Fibroblast of skin of right biceps (primary cell): ENCODE measurements at regions not wholly inside any gene's neighbourhood (a gene's known extent, or its start where the extent isn't known, plus 50 kb on each side); places are given as distances from the start of the nearest gene placed in this dataset.

Source experiments
- DNase-seq: peaks from one replicate; pipeline ENCODE4 v3.0.0-alpha.2; 2013

DNA sequence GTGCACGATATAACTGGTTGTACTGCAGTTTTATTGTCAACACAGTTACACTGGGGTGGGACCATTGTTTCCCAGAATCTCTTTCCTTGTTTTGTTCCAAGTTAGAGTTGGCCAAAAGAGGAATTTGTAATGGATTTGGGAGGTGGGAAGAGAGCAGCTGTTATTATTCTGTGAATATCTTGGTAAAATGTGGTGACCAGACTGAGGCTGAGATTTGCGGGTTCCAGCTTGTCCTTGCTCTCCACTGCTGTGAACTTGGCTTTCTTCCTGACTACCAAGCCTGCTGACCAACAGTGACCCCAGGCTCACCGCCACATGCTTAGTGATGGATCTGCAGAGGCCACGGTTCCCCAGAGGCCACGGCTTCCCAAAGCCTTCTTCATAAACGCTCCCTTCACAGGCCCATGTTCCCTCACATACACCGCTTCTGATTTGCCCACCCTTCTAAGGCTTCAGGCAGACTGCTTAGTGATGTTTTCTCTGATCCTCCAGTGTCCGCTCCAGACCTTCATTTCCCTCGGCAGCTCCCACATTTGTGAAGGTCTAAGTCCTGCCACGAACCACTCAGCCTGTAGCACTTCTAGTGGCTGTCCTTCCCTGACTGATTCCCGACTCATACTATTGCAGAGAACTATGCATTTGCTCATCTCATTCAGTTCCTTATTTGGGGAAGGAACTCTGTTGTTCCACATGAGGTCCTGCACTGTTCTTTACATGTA is 525.5 kb upstream of the RGMA start:
- DNase-seq: no peak

DNA sequence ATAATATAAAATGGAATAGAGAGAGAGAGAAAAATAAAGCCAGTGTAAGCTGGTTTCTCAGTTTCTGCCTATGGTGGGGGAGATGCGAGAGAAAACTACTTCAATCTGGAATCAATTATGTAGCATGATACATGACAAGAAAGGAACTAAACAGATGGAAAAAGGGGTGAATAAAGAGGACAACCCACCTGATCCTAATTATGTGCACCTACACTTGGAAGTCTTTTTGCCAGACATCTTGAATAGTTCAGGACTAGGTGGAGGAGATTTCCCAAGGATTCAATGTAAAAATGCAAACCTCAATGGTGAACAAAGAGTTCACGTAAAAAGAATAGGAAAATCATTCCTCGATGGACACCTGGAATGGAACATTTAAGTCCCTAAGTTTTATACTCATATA is 524.4 kb upstream of the RGMA start:
- DNase-seq: peak; percentile 2

DNA sequence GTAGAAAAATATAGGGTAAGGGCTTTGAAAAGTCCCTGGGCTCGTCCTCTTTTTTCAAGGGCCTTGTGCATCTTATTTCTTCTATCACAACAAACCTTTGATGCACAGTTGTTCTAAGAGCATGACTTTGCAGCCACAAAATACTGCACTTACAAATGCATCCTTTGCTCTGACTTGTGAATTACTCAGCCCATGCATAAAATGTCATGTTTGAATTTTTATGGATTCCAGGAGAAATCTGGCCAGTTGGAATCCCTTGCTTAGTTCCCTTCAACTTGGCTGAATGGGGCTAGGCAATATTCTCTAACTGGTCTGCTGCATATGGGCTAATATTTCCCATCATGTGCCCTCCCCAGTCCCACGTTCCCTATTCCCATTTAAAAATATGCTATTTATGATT is 523.9 kb upstream of the RGMA start:
- no peak for DNase-seq

DNA sequence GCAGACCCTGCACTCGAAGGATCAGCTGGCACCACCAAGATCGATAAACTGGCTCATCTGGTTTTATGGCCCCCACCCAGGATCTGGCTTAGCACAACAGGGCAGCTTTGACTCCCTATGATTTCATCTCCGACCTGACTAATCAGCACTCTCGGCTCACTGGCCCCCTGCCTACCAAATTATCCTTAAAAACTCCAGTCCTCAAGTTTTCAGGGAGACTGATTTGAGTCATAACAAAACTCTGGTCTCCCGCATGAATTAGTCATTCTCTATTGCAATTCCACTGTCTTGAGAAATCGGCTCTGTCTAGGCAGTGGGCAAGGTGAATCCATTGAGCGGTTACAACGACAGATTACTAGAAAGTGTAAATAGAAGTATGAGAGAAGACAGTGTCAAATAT is 521.9 kb upstream of the RGMA start:
- DNase-seq: peak; percentile 76

DNA sequence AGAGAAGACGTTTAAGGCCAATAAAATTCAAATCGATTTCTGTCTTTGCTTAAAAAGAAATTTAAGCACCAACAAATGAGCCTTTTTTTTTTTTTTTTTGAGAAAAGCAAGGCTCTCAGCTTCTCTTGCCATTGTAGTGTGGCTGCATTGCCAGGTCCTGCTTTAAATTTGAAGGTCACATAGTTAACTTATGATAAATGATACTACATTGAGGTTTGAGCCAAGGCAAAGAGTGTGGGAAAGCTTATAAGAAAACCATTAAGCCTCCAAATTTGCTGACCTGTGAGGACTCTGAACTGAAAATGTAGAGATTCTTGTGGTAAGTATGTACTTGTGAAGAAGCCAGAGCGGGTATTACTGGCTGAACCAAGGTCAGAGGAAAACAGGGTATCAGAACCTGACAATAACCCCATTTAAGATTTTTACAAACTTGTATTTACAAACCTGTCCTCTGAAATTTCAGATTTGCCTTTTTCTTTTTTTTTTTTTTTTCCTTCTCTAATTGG is 519.7 kb upstream of the RGMA start:
- DNase-seq: peak; percentile 8

DNA sequence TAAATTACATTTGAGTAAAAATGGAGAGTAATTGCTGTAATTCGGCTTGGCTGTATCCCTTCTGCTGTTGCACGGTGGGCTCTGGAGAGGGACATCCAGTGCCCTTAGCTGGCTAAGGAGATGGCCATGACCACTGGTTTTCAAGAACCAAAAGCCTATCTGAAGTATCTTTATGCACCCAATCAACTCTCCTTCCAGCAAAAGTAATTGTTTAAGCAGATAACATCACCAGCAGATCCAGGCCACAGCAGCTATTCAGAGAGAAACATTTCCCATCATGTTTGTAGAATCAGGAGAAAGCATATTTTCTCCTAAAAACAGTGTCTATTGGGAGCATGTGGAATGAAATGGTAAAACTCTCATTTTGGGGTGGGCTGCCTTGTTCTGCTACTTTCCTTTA is 514.5 kb upstream of the RGMA start:
- DNase-seq: no peak

DNA sequence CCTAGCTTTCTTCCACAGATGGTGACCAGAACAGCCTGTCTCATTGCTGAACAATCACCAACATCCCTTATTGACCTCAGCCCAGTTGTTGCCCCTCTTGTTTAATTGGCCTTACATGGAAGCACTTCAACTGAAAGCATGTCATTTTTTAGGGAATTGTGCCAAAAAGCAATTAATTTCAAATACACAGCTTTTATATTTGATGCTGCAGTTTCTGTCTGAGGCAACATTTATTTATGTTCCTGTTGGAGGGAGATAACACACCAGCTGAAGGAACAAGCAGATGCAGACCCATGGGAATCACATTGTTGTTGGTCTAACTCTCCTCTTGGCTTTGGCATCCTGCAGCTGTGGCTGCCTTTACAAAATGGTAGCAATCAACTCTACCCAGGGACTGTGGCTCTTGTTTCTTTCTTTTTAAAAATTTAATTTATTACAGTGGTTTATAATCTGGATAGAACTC is 498.1 kb upstream of the RGMA start:
- DNase-seq: no peak

DNA sequence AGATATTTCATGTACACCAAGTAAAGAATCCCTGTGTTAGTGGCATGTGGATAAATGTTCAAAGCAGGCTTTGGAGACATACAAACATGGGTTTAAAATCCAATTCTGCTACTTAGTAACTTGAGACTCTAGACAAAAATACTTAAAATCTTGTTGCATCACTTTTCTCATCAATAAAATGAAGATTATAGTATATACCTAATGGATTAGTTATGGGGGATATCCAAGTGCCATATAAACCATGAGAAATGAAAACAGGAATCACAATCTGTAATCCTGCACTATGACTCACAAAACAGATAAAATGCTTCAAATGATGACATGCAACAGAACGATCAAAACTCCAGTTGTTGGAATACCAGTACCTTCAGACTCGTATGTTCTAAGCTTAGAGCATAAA is 496.0 kb upstream of the RGMA start:
- no peak for DNase-seq

DNA sequence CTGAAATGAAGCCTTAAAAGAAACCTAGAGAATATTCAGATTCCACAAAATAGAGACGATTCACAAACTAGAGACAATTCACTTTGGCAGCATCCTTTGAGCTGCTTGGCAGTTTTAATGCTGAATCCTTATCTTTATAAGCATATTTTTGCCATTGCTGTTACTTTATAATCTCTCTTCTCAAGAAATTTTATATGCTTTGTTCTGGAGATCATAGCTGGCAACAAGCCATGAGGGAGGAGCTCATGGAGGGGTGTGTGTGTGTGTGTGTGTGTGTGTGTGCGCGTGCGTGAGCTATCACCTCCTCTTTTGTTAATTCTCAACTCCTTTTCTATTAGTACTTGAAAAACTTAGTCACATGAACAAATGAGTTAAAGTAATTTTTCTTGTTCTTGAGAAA is 495.0 kb upstream of the RGMA start:
- DNase-seq: peak; percentile 5

DNA sequence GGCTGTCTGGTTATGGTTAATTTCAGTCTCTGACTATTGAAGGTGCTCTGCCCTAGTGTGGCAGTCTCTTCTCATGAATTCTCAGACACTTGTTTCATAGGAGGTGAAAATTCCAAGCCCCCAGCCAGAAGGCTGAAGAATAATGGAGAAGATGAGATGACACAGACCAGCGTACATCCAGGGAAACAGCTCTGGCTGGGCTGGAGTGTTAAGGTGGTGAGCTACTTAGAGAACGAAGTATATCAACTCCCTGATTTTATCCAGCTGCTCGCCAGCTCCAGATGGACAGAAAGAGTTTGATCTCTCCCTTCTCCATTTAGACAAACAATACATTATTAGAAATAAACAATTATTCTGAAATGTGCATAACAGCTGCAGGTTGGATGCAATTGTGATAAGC is 494.5 kb upstream of the RGMA start:
- DNase-seq: no peak

DNA sequence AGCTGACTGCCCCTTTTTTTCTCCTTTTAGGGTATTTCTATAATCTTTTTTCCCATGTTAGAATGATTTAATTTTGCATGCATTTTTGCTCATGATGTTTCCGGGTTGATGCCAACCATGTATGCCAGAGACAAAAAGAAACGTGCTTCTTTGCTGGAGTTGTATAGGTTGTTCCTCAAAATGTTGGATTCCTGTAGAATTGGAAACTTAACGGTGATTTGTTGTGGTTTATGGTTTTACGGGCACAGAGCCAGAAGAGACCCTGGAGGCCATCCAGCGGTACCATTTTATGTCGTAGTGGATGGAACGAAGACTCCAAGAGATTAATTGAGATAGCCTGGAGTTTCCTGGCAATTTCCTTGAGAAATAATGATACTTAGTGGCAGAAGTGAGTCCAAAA is 481.5 kb upstream of the RGMA start:
- no peak for DNase-seq

DNA sequence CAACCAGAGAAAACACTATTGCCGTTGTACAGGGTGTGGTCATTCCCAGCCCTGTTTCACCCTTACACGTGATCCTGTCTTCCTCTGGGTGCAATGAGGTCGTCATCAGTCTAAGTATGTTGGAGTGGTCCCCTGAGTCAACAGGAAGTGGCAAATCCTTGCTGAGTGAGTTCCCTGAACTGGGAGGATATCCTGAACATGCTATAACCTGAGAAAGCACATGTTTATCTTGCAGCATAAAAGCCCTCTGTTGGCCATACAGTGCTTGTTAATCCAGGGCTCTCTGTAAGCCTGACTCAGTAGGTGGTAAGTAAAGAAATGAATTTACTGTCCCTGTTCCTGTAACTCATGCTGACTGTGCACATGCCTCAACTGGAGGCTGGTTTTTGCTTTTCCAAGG is 477.8 kb upstream of the RGMA start:
- peak; percentile 69 for DNase-seq

DNA sequence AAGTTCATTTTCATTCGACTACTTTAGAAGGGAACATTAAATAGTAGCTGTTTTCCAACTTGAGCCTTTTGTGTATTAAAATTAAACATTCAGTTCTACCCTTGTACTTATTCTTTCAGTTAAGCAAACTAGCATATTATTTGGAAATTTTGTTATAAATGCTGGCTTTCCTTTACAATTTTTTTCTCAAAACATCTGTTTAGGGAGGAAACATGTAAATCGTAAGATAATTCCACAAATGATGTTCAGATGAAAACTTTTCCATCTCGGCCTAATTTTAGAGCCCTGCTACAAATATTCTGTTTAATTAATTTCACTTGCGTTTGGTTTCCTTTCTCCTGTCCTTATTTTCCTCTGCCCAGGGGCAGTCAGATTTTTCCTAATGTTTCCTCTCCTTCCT is 476.2 kb upstream of the RGMA start:
- DNase-seq: no peak

DNA sequence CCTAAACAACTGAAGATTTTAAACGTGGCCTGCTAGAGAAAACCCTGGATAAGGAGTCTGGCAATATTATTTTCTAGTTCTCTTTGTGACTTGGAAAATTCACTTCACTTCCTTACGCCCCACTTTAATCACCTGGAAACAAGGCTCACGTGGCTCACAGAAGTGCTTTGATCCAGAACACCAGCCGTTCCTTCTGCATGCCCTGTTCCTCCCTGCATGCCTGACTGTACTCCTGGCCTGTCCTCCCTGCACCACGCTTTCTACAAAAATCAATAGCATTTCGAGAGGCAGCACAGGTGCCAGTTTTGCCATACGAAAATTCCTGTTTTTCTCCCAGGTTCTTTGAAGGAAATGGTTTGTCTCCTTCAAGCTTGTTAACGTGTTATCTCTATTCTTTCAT is 474.2 kb upstream of the RGMA start:
- no peak for DNase-seq

DNA sequence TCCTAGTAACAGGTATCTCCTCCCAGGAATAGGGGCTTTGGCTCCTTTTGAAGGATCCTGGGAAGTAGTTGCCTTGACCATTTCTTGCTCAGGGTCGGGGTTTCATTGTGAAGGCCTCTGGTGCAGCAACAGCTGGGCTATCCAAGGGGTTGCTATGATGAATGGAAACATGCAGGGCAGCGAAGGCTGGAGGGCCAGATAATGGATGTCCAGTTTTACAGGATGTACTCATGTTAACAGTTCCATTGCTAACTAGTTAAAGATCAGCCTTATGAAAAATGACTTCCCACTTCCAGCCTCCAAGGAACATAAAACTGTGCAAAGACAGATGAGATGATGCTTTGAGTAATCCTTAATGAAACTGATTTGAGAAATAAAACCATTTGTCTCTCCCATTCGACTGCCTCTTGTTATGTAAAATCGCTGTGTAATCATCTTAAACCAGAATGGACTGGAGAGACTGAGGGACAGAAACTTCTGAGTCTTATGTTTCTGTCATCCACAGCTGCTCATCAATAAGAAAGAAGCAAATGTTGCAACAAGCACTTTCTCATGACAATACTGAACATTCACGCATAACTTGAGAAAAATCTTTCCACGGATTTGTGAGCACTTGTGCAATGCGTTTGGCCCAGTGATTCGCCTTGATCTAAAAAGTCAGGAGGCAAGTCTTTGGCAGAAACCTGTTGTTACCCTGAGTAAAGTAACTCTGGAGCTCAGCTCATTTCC is 473.5 kb upstream of the RGMA start:
- no peak for DNase-seq

DNA sequence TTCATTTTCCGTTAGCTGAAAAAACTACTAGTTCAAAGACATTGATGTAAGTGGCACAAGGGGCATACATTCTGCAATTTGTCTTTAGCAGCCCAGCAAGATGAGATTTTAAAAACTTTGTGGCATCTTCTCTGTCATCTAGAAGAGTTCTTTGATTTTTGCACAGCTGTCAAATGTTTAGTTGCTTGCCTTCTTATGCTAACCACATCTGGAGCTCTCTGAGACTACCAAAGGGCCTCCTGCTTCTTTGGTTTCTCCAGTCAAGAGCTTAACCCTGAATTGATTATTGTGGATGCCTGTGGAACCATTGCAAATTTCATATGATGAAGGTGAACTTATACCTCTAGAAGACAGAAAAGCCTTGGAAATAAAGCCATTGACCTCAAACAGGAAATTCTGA is 468.7 kb upstream of the RGMA start:
- DNase-seq: no peak

DNA sequence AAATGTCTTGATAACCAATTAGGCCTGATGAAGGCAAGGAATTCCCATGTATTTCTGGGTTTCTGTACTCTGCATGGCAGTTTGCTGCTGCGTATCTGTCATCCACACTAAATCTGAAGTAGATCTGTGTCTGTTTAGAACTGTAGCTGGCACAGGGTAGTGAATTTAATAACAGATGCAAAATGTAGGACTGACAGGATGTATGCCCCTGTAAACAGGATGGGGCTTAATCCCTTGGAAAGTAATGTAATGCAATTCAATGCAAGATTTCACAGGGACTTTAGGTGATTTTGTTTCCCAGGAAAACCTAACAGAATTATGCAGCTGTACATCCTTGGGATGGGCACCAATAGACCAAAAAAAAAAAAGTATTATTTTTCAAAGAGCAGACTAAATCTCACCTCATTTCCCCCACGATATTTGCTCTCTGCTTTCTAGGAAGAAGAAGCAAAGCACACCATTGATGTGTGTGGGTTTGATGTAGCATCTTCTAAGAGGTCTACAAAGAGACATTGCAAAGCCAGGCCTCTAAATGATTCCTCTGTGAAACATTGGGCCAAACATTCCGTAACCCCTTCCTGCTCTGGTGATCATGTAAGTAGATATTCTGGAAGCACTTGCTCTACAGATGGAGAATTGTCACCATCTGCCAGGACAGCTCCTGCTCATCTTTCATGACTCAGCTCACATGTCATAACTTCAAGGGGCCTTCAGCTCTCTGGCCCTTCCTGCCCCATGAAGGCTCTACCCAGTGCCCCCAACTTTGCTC is 464.3 kb upstream of the RGMA start:
- DNase-seq: no peak

DNA sequence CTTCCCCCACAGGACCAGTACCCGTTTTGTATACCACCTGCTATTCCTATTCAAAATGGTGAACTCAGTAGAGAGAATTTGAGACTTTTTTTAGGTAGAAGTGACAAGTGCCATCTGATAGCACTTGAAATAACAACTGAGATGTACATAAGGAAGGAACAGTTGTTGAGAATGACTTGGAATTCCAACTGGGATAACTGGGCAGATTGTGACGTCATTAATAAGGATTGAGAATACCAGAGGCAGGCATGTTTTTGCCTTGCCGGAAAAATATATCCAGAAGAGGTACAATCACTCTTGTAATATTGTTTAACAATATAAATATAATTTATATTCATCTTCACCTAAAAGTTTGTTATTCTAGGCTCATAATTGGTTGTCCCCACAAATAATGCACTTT is 454.1 kb upstream of the RGMA start:
- DNase-seq: no peak

DNA sequence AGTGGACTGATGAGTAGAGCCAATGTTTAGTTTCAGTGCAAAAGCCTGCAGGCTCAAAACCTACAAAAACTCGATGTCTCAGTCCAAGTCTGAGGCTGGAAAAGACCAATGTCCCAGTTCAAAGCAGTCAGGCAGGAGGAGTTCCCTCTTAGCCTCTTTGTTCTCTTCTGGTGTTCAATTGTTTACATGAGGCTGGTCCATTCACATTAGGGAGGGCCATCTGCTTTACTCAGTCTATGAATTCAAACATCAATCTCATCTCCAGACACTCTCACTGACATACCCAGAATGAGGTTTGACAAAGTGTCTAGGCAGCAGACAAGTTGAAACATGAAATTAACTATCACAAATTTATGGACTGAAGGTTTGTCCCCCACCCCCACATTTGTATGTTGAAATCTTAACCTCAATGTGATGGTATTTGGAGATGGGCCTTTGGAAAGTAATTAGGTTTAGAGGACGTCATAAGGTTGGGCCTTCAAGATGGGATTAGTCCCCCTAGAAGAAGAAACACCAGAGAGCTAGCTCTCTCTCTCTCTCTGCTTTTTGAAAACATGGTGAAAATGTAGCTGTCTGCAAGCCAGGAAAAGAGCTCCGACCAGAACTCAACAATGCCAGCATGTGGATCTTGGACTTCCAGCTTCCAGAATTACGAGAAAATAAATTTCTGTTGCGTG is 438.5 kb upstream of the RGMA start:
- no peak for DNase-seq

DNA sequence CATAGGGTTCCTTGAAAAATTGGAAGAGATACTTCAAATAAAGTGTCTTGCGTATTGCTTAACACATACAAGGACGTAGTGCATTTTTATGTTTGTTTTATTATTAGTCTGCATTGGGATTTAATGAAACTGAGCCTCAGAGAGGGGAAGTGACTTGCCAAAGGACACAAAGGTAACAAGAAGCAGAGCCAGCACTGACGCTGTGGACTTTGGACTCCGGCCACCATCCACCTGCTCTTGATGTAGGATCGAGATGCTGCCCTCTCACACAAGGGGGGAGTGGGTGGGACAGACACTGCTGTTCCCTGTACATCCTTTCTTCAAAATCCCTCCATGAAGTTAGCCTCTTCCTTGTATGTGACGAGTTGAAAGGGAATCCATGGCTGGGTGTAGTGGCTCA is 435.4 kb upstream of the RGMA start:
- DNase-seq: no peak

DNA sequence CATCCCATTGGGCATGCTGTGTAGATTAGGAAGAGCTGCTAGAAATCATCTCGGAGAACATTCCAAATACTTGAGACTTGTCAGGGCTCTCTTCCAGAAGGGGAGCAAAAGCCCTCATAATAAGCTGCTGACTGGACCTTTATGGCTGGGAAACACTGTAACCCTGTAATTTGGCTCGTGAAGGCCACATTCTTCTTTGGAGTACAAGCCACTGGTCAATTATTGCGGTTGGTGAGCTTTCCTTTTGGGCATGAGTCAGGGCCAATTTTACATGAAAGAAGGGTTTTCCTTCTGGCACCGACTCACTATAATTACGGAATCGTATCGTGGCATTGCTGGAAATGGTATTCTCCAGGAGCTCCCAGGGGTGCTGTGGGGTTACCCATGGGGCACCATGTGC is 434.5 kb upstream of the RGMA start:
- DNase-seq: peak; percentile 80

DNA sequence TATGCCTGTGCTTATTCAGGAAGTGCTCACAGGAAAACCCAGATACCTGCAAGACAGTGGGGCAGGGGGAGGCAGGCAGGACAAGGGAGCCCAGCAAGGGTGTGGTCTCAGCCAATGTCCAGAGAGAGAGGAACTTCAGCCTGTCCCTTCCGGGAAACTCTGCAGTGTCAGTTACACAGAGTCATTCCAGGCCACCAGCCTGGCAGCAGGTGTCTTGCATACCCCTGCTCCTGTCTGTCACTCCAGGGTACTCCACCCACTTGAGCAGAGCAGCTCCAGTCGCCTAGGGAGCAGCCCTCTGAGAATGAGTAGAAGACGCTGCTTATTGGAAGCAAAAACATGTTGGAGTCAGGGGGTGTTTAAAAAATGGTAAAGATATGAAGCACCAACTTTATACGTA is 431.2 kb upstream of the RGMA start:
- DNase-seq: no peak

DNA sequence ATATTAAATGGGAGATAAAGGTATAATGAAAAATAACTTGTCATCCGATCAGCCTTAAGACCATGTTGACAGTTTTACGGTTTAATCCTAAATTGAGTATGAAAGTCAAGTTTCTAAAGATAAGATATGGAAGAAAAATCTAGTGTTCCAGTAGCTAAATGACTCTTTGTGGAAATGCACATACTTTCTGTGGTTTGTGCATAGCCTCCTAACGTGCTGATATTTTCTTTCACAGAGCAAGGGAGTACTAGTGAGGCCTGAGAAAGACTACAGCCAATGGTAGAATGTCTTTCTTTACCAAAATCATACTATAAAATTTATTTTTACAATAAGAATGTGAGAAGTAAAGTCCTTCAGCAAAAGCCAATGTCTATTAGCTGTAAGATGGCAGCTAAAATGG is 430.6 kb upstream of the RGMA start:
- peak; percentile 11 for DNase-seq
